Breast epithelium (tissue), 4 donors: ENCODE measurements at regions not wholly inside any gene's neighbourhood (a gene's known extent, or its start where the extent isn't known, plus 50 kb on each side); places are given as distances from the start of the nearest gene placed in this dataset.
"Not testable (repeated sequence)": the region's sequence is repeated elsewhere in the genome, so short reads cannot be mapped to it uniquely, and the experiment has no call there.

Experiments used
- DNase-seq, 2 donors: peaks; one replicate each; pipeline ENCODE4 v3.0.0-alpha.2; 2019; ENCODE audit warnings: low spot score in 2 of 2
- H3K27ac ChIP-seq, 2 donors: fragments of 200-600 bp; sonication (generic) in 1 of 2; one replicate each; pipeline ENCODE4 v1.5.1; 2016 to 2019; ENCODE audit warnings: mild to moderate bottlenecking in 1 of 2
- H3K27me3 ChIP-seq, 2 donors: fragments of 200-600 bp; sonication (generic) in 1 of 2; one replicate each; pipeline versions ENCODE4 v1.5.1 to v1.6.0; 2017 to 2019; ENCODE audit warnings: control low read depth in 1 of 2, mild to moderate bottlenecking in 1 of 2
- H3K36me3 ChIP-seq: fragments of 200-600 bp; one replicate; pipeline ENCODE4 v1.5.1; 2019
- H3K4me1 ChIP-seq, 2 donors: fragments of 200-600 bp; sonication (generic); one replicate each; pipeline ENCODE4 v1.5.1; 2016 to 2019; ENCODE audit warnings: control low read depth in 1 of 2
- H3K4me3 ChIP-seq, 3 donors: fragments of 200-600 bp; sonication (generic); 1 replicate in 2 of 3; 2 replicates in 1 of 3; pipeline ENCODE4 v1.5.1; 2016 to 2019; ENCODE audit warnings: mild to moderate bottlenecking in 3 of 3, moderate library complexity in 2 of 3
- H3K9me3 ChIP-seq, 2 donors: fragments of 200-600 bp; sonication (generic) in 1 of 2; one replicate each; pipeline ENCODE4 v1.5.1; 2016 to 2019; ENCODE audit warnings: control low read depth in 1 of 2
- CTCF ChIP-seq, 3 donors: fragments of 450-650 bp; IDR thresholded peaks; one replicate each; pipeline ENCODE4 v1.5.1; 2016 to 2017; ENCODE audit warnings: antibody characterized with exemption in 3 of 3, mild to moderate bottlenecking in 3 of 3, moderate library complexity in 3 of 3
- POLR2A ChIP-seq: fragments of 450-650 bp; IDR thresholded peaks from one replicate; pipeline ENCODE4 v1.6.1; 2016; ENCODE audit warnings: antibody characterized with exemption, mild to moderate bottlenecking, moderate library complexity
- POLR2AphosphoS5 ChIP-seq, 3 donors: sonication (generic); formaldehyde crosslinking; IDR thresholded peaks; one replicate each; pipeline ENCODE4 v1.6.1; 2017; ENCODE audit warnings: antibody characterized with exemption in 3 of 3
- intact Hi-C: fragments of 100-400 bp; cut with DNase I; formaldehyde crosslinking; loops from one replicate; pipeline ENCODE4 v1.15.1; 2023; ENCODE audit warnings: low total_unique reads

- no peak overlapping the region for H3K27ac ChIP-seq
- intact Hi-C loops: no loop called here
- DNase-seq: no peak
- no peaks in the 10 kb centered on the region for H3K27me3 ChIP-seq
- H3K4me3 ChIP-seq: no peak overlapping the region
- no peaks in the 10 kb centered on the region for H3K9me3 ChIP-seq
- no peaks in the 10 kb centered on the region for H3K36me3 ChIP-seq
- H3K4me1 ChIP-seq: no peaks in the 10 kb centered on the region
- TF ChIP-seq POLR2AphosphoS5 (IDR thresholded peaks at IDR 0.05) (no peak), POLR2A (no peak), CTCF (IDR thresholded peaks at IDR 0.05) (no peak)
Measured at GRCh38 chr1:187936667-187937066, 1107.9 kb downstream of the PLA2G4A start.

GRCh38 chr1:187938092-187938491 lies 1109.3 kb downstream of the PLA2G4A start:
- TF ChIP-seq CTCF (IDR thresholded peaks at IDR 0.05) (no peak), POLR2A (no peak), POLR2AphosphoS5 (IDR thresholded peaks at IDR 0.05) (no peak)
- Histone ChIP-seq H3K27me3 (no peaks in the 10 kb centered on the region), H3K4me3 (no peak overlapping the region), H3K9me3 (no peaks in the 10 kb centered on the region), H3K36me3 (no peaks in the 10 kb centered on the region), H3K27ac (no peak overlapping the region), H3K4me1 (no peaks in the 10 kb centered on the region)
- no peak for DNase-seq
- intact Hi-C loops: no loop called here

GRCh38 chr1:187942986-187943385 lies 1114.2 kb downstream of the PLA2G4A start:
- Histone ChIP-seq H3K27ac (no peak overlapping the region), H3K36me3 (no peaks in the 10 kb centered on the region), H3K27me3 (no peaks in the 10 kb centered on the region), H3K4me1 (no peaks in the 10 kb centered on the region), H3K4me3 (no peak overlapping the region), H3K9me3 (peaks cover 11 to 15% of the 10 kb centered on the region in 2 donors)
- intact Hi-C loops: no loop called here
- DNase-seq: no peak
- TF ChIP-seq POLR2AphosphoS5 (IDR thresholded peaks at IDR 0.05): no peak
- no peak for TF ChIP-seq POLR2A
- no peak for TF ChIP-seq CTCF (IDR thresholded peaks at IDR 0.05)

GRCh38 chr1:187943606-187944403 lies 1115.1 kb downstream of the PLA2G4A start:
- H3K27ac ChIP-seq: no peak overlapping the region
- H3K4me1 ChIP-seq: no peaks in the 10 kb centered on the region
- intact Hi-C loops: no loop called here
- H3K27me3 ChIP-seq: no peaks in the 10 kb centered on the region
- DNase-seq: no peak
- H3K9me3 ChIP-seq: peaks cover 11 to 15% of the 10 kb centered on the region in 2 donors
- TF ChIP-seq CTCF (IDR thresholded peaks at IDR 0.05) (no peak), POLR2A (no peak), POLR2AphosphoS5 (IDR thresholded peaks at IDR 0.05) (no peak)
- no peaks in the 10 kb centered on the region for H3K36me3 ChIP-seq
- H3K4me3 ChIP-seq: no peak overlapping the region

GRCh38 chr1:187946661-187947060 lies 1117.9 kb downstream of the PLA2G4A start:
- H3K27ac ChIP-seq, intact Hi-C loops, H3K36me3 ChIP-seq, H3K27me3 ChIP-seq, H3K4me3 ChIP-seq, DNase-seq, H3K4me1 ChIP-seq: not testable (repeated sequence)
- peaks cover 11 to 18% of the 10 kb centered on the region in 2 donors for H3K9me3 ChIP-seq
